Activated naive CD4-positive, alpha-beta T cell treated with anti-CD3 and anti-CD28 coated beads, Interleukin-2, amount 50 U/mL, for 16 hours (primary cell): ENCODE measurements at regions not wholly inside any gene's neighbourhood (a gene's known extent, or its start where the extent isn't known, plus 50 kb on each side); places are given as distances from the start of the nearest gene placed in this dataset.
"Not testable (repeated sequence)": the region's sequence is repeated elsewhere in the genome, so short reads cannot be mapped to it uniquely, and the experiment has no call there.

Experiments
- DNase-seq: peaks from one replicate; pipeline ENCODE4 v3.0.0-alpha.2; 2020

DNA sequence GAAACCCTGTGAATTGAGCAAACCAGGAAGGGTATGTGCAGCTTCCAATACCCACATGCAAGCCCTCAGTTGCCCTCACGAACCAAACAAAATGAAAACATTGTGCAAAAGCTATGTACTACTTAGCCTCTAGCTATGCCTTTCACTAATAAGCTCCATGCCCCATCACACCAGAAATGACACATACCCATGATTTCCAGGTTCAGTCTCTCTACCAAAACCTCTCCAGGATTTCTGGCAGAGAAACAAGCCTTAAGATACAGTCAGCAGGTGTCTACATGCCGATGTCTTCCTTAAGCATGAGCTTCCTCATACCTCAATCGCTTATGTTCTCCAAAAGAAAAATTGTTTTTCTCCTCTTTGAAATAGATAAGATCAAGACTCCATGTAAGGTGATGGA lies 527.8 kb upstream of the AUTS2 start:
- DNase-seq, result no peak

DNA sequence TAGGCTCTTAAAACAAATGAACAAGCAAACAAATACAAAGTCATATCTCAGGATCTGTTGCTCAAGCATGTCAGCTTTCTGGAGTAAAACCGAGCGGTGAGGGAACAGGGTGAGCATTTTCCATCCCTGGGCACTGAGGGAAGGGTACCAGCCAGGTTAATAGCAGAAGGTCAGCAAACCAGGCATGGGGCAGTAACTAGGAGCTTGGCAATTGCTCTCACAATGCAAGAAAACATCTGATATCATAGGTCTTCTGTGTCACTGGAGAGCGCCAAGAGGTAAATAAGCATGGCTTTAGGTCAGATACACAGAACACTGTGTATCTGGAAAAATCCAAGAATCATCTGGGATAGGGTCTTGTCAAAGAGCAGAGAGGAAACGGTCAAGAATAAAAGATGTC lies 521.7 kb upstream of the AUTS2 start:
- no peak for DNase-seq

DNA sequence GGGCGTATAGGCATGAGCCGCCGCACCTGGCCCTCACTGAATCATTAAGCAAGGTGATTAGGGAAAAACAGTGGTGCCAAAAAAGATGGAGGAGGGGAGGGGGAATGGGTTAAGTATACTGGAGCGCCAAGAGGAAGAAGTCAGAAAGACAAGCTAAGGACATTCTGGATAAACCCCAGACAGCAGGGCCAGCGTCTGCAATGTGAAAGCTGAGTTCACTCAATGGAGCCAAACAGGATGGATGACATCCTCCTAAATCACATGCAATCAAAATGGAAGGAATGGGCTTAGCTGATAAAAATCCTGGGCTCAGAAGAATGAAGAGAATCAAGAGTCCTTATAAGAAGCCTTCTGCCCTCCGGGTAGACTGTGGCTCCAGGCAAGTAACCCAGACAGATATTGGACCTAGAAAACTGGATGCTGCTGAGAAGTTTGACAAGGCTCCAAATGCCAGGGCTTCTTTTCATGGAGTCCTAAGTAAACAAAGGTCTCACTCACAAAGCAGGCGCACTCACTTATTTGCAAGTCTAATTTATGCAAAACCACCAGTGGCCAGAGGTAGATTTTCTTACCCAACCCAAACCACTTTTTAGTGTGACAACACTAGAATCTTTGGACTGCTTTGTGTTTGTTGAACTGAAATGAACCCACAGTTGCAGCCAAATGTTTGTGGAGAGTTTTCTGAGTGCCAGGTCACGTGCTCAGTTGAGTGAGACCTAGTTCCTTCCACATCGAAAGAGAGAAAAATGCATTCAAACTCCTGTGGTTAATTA lies 519.1 kb upstream of the AUTS2 start:
- DNase-seq, result no peak

DNA sequence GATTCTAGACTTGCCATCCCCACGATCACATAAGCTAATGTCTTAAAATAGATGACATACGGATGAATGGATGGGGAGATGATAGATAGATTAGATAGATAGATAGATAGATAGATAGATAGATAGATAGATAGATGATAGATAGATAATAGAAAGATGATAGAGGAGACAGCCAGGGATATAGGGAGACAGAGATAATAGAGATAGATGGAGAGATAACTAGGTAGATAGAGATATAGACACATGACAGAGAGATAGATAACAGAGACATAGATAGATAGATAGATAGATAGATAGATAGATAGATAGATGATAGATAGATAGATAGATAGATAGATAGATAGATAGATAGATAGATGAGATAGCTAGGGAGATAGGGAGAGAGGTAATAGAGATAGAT lies 511.0 kb upstream of the AUTS2 start:
- not testable (repeated sequence) for DNase-seq

DNA sequence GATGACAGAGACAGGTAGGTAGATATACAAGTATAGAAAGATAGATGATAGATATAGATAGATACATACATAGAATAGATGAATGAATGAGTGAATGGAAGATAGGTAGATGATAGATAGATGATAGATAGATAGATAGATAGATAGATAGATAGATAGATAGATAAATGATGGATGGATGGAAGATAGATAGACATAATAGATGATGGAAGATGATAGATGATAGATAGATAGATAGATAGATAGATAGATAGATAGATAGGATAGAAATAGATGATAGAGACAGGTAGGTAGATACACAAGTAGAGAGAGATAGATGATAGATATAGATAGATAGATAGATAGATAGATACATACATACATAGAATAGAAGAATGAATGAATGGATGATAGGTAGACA lies 510.1 kb upstream of the AUTS2 start:
- DNase-seq, result no peak

DNA sequence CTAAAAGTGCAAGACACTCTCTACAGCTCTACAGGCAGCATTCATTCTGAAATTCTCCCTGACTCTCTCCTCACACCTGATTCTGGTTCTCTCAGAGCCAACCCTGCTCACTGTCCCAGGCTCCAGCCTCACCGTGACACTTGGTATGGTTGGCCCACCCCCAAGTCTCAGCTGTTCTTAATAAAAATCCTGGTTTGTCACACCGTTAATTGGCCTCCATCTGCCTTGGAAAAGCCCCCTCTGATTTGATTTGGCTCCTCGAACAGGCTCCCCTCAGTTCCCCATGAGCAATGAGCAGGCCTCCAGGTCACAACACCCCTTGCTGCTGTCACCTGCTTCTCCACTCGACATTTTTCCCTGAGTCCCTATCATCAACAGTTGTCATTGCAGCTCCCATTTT lies 507.3 kb upstream of the AUTS2 start:
- DNase-seq, result no peak

DNA sequence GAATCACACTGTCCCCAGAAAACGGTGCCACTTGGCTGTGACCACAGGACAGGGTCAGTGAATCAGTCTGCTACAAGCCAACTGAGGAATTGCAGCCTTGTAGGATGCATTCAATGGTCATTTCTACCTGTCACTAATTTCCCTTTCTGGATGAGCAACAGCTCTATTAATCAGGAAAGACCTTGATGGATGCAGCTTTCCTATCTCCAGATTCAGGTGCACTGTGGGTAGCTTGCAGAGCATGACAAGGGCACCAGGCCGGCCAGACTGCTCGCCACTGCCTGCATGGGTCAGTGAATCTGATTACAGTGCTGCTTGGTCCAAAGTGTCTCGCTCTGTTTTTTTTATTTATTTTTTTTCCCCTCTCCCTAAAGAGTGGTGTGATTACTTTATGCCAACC lies 506.8 kb upstream of the AUTS2 start:
- no peak for DNase-seq

DNA sequence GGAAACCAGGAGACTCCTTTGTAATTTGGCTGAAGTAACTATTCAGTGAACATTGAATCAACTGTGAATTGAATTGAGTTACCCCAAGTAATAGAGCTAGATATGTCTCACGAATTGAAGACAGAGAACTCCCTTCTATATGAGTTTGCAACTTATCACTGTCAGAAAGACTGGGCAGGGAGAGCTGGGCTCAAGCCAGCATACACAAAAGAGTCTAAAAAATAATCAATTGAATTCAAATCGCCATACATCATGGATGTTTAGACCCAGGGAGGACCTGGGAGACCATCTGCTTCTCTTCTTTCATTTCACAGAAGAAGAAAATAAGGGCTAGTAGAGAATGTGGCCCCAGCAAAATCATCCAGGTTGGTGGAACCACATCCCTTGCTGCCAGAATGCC lies 503.1 kb upstream of the AUTS2 start:
- no peak for DNase-seq

DNA sequence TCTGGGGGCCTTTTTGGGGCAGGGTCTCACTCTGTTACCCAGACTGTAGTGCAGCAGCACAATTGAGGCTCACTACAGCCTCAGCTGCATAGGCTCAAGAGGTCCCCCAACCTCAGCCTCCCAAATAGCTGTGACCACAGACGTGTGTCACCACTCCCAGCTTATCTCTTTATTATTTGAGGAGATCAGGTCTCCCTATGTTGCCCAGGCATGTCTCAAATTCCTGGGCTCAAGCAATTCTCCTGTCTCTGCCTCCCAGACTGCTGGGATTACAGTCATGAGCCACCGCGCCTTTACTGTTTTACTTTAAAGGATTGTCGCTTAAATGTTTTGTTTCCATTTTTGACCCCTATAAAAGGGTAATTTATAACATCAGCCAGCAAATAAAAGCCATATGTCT lies 502.6 kb upstream of the AUTS2 start:
- no peak for DNase-seq

DNA sequence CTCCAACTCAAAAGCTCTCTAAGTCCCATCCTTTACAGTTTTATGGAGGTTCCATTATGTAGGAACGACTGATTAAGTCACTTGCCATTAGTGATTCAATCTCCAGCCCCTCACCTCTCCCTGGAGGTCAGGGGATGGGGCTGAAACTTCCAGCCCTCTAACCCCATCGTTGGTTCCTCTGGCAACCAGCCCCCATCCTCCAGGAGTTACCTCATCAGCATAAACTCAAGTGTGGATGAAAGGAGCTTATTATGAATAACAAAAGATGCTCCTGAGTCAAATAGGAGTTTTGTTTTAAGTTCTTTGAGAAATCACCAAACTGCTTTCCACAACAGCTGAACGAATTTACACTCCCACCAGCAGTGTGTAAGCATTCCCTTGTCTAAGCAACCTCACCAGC lies 494.3 kb upstream of the AUTS2 start:
- no peak for DNase-seq

DNA sequence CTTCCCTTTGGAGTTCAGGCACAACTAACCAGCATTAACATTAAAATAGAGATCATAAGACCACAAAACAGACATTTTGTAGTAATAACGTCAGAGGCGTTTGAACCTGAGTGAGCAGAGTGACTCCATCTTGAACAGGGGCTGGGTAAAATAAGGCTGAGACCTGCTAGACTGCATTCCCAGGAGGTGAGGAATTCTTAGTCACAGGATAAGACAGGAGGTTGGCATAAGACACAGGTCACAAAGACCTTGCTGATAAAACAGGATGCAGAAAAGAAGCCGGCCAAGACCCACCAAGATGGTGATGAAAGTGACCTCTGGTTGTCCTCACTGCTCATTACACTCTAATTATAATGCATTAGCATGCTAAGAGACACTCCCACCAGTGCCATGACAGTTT lies 493.2 kb upstream of the AUTS2 start:
- no peak for DNase-seq

DNA sequence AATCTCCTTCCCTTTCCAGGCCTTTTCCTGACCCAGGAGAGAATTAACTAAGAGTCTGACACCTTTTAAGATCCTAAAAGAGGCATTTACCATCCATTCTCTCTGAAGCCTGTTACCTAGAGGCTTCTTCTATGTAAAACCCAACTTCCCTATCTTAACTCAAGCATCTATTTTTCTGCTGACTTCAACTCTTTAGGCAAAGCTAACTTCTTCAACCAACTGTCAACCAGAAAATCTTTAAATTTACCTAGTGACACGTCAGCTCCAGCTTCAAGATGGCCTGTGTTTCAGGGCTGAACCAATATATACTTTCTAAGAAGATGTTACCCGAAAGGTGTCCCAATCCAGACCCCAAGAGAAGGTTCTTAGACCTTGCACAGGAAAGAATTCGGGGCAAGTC lies 492.3 kb upstream of the AUTS2 start:
- DNase-seq, result no peak

DNA sequence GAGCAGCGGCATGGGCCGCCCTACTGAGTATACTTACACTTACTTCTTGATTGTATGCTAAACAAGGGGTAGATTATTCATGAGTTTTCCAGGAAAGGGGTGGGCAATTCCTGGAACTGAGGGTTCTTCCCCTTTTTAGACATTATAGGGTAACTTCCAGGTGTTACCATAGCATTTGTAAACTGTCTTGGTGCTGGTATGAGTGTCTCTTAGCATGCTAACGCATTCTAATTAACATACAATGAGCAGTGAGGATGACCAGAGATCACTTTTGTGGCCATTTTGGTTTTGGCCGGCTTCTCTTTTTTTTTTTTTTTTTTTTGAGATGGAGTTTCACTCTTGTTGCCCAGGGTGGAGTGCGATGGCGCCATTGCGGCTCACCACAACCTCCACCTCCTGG lies 491.8 kb upstream of the AUTS2 start:
- DNase-seq, result not testable (repeated sequence)

DNA sequence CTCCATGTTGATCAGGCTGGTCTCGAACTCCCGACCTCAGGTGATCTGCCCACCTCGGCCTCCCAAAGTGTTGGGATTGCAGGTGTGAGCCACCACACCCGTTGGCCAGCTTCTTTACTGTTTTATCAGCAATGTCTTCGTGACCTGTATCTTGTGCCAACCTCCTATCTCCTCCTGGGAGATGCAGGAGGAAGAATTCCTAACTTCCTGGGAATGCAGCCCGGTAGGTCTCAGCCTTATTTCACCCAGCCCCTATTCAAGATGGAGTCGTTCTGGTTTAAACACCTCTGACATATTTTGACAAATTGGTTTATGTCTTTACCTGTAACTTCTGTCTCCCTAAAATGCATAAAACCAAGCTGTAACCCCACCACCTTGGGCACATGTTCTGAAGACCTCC lies 491.3 kb upstream of the AUTS2 start:
- not testable (repeated sequence) for DNase-seq

DNA sequence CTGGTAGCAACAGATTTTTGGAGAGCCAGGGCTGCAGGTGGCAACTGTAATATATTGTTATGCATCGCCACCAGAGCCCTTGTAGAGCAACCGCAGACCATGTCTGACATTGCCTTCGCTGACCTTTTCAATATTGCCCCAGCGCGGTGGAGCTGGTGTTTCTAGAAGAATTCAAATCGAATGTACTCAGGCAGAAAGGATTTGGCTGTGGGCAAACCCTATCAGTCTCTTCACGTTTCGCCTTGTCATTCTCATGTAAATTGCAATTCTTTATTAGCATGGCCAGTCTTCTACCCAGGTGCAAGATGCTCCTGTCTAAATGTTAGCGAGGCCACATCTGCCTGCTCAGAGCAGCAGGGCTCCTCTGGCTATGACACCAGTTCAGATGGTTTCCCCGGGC lies 490.2 kb upstream of the AUTS2 start:
- no peak for DNase-seq

DNA sequence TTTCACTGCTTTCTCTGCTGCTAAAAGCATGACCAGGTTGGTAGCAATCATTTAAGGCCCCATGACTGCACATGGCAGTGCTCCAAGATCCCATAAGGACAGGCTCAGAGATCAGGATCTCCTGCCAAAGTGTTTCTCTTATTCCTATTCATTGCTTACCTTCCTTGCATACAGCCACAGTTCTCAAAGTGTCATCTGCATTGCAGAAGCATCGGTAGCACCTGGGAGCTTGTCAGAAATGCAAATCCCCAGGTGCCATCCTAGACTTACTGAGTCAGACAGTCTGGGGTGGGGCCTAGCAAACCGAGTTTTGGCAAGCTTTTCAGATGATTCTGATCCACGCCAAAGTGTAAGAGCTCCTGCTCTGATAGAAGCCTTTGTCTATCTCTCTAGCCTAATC lies 489.0 kb upstream of the AUTS2 start:
- DNase-seq, result no peak

DNA sequence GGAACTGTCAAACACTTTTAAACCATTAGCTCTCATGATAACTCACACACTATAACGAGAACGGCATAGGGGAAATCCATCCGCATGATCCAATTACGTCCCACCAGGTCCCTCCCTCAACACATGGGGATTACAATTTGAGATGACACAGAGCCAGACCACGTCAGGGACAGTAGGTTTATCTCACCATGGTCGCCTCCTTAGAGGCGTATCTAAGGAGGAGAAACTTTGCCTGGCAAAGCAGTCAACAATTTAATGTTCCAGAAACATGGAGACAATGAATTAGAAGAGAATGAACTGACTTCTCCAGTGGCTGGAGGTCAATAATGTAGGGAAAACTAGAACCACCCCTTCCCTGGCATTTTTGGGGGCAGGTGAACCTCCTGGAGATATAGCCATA lies 488.4 kb upstream of the AUTS2 start:
- no peak for DNase-seq

DNA sequence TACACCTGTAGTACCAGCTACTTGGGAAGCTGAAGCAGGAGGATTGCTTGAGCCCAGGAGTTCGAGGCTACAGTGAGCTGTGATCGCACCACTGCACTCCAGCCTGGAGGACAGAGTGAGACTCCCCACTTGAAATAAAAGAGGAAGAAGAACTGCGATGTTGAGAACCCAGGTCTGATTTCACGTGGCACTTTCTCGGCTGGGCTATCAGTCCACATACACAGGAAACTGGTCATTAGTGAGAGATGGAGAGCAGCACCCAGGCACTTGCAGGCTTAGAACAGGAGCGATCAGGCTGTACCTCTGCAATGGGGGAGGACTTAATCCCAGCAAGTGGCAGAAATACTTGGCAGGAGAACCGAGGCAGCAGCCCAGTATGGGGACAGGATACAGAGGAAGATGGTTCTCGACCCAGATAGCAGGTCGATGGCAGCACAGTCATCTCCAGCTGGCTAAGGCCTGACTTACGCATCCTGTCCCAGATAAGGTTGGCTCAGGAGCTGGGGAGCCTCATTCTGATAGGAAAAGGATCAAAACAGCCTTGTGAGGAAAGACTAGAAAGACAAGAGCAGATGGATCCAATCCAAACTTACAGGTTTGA lies 487.7 kb upstream of the AUTS2 start:
- no peak for DNase-seq

DNA sequence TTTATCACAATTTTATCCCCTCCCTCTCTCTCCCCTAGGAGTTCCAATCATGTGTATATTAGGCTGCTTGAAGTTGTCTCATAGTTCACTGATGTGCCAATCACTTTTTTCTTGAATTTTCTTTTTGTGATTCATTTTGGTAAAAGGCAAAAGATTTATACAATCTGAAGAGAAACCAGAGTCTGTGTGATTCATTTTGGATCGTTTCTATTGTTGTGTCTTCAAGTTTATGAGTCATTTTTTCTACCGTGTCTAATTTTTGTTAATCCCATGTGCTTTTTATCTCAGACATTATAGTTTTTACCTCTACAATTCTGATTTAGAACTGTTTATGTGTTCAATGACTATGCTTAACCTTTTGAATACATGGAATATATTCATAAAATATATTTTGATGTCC lies 483.9 kb upstream of the AUTS2 start:
- no peak for DNase-seq

DNA sequence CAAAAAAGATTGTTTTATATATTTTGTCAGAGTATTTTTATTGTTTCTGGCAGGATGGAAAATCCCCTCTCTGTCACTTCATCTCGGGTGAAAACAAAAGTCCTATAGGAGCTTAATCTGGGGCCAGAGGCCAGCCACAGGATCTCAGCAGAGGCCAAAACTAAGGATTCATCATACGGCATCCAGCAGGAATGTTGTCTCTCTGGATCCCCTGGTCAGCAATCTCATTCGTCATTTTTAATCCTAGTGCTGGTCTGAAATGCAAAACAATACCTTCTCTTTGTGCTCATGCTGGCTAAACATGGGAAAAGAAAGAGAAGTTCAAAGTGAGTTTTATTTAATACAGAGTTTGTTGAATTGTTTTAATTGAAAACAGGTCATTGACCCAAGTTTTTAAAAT lies 482.5 kb upstream of the AUTS2 start:
- DNase-seq, result no peak

DNA sequence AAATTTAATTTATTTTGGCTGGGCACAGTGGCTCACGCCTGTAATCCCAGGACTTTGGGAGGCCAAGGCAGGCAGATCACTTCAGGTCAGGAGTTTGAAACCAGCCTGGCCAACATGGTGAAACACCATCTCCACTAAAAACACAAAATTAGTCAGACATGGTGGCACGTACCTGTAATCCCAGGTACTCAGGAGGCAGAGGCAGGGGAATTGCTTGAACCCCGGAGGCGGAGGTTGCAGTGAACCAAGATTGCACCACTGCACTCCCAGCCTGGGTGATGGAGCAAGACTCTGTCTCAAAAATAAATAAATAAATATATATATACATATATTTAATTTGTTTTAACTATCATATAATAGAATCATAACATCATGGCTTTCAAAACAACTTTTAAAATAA lies 482.1 kb upstream of the AUTS2 start:
- DNase-seq, result not testable (repeated sequence)

DNA sequence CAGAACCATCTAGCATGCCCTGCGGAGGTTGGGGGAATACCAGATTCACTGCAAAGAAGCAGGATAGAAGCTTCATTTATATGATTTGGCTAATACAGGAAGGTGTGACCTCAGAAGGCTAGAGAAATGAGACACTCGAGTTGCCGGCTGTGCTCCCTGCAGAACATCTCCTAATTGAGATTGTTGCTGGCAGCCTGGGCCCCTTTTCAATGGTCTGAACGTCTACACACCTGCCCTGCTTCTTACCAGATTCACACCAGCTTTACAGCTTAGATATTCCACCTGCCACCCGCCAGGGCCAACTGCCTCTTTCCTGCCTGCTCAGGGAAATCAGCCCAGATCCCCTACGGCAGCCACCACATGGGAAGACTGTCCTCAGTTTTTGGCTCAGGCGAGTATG lies 475.3 kb upstream of the AUTS2 start:
- DNase-seq, result no peak

DNA sequence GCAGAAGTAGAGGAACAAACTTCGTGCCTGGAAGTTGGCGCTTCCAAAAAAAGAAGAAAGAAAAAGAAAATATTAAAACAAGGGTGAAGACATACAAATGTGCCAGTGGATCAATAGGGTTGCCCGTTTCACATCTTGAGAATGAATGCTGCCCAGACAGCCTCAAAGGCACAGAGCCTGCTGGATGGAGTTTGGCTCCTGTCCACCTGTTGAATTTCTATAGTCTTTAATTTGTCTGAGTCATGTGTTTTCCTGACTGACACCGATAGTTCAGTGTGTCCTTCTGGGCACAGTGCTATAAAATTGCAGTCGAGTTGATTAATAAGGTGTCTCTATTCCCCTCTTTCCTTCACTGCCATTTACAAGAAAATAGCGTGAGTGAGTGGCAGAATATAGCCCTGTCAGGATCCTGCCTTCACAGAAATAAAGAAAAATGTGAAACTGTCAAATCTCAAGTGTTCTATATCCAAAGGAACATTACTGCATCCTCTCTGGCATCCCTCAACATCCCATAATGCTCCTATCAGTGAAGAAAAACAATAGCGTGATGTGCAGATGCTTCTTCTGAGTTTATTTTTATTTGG lies 471.3 kb upstream of the AUTS2 start:
- DNase-seq, result no peak

DNA sequence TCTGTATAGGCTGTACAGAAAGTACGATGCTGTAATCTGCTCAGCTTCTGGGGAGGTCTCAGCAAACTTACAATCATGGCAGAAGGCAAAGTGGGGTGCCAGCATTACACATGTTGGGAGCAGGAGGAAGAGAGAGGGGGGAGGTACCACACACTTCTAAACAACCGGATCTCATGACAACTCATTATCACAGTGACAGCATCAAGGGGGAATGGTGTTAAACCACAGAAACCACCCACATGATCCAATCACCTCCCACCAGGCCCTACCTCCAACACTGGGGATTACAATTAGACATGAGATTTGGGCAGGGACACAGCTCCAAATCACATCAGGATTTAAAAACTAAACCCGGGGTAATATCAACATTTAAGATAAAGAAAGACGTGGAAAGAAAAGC lies 468.8 kb upstream of the AUTS2 start:
- DNase-seq, result no peak

DNA sequence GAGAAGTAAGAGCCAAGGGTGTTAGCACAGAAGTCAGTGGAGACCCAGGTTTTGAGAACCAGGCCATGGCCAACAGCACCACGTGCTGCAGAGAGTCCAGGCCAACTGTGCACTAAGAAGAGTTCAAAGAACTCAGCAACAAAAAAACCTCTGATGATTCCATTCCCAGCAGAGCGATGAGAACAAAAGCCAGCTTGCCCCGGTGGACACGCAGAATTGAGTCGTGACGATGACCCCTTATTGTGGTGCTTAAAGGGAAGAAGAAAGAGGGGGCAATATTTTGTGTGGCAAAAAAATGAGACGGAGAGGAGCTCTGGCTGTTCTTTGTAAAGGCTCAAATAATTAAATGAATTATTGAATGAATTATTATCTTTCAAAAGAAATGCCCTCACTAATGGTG lies 468.3 kb upstream of the AUTS2 start:
- no peak for DNase-seq
